ENCODE measurements at regions not wholly inside any gene's neighbourhood (a gene's known extent, or its start where the extent isn't known, plus 50 kb on each side); places are given as distances from the start of the nearest gene placed in this dataset.
"Not testable (repeated sequence)": the region's sequence is repeated elsewhere in the genome, so short reads cannot be mapped to it uniquely, and the experiment has no call there.

GRCh38 chr18:60182223-60182622 lies 190.4 kb downstream of the MC4R start:
- no peak overlapping the region for H3K4me3 ChIP-seq (ENCODE audit: low read depth in 1 of 5, low read length in 5 of 5)
- peaks cover 0 to 6% (median 0%) of the 10 kb centered on the region in 5 donors for H3K9me3 ChIP-seq (ENCODE audit: control insufficient read depth in 5 of 5, low read length in 5 of 5)
- no peaks in the 10 kb centered on the region for H3K4me1 ChIP-seq (ENCODE audit: control insufficient read depth in 5 of 5, insufficient read depth in 5 of 5, low read length in 5 of 5)
- H3K27me3 ChIP-seq (ENCODE audit: control insufficient read depth in 5 of 5, insufficient read depth in 4 of 5, low read length in 5 of 5): peaks cover 0 to 4% (median 2%) of the 10 kb centered on the region in 5 donors
- no peaks in the 10 kb centered on the region for H3K36me3 ChIP-seq (ENCODE audit: control insufficient read depth in 5 of 5, insufficient read depth in 5 of 5, low read length in 5 of 5)
- H3K27ac ChIP-seq (ENCODE audit: low read depth, low read length): no peak overlapping the region
- H3K9ac ChIP-seq (ENCODE audit: low read length in 5 of 5): no peak overlapping the region

- Histone ChIP-seq H3K4me3 (ENCODE audit: low read depth in 1 of 5, low read length in 5 of 5) (no peak overlapping the region), H3K9me3 (ENCODE audit: control insufficient read depth in 5 of 5, low read length in 5 of 5) (peaks cover 0 to 6% (median 0%) of the 10 kb centered on the region in 5 donors), H3K27me3 (ENCODE audit: control insufficient read depth in 5 of 5, insufficient read depth in 4 of 5, low read length in 5 of 5) (peaks cover 0 to 4% (median 2%) of the 10 kb centered on the region in 5 donors), H3K27ac (ENCODE audit: low read depth, low read length) (no peak overlapping the region), H3K36me3 (ENCODE audit: control insufficient read depth in 5 of 5, insufficient read depth in 5 of 5, low read length in 5 of 5) (no peaks in the 10 kb centered on the region), H3K4me1 (ENCODE audit: control insufficient read depth in 5 of 5, insufficient read depth in 5 of 5, low read length in 5 of 5) (peaks cover 0 to 4% (median 0%) of the 10 kb centered on the region in 5 donors), H3K9ac (ENCODE audit: low read length in 5 of 5) (no peak overlapping the region)
Observed at GRCh38 chr18:60180671-60181070, 191.9 kb downstream of the MC4R start.

GRCh38 chr18:60178224-60178623 lies 194.4 kb downstream of the MC4R start:
- not testable (repeated sequence) for H3K4me3 ChIP-seq (ENCODE audit: low read depth in 1 of 5, low read length in 5 of 5); H3K36me3 ChIP-seq (ENCODE audit: control insufficient read depth in 5 of 5, insufficient read depth in 5 of 5, low read length in 5 of 5); H3K27me3 ChIP-seq (ENCODE audit: control insufficient read depth in 5 of 5, insufficient read depth in 4 of 5, low read length in 5 of 5); H3K9ac ChIP-seq (ENCODE audit: low read length in 5 of 5); H3K27ac ChIP-seq (ENCODE audit: low read depth, low read length); H3K4me1 ChIP-seq (ENCODE audit: control insufficient read depth in 5 of 5, insufficient read depth in 5 of 5, low read length in 5 of 5); H3K9me3 ChIP-seq (ENCODE audit: control insufficient read depth in 5 of 5, low read length in 5 of 5)

GRCh38 chr18:60176259-60176658 lies 196.3 kb downstream of the MC4R start:
- Histone ChIP-seq H3K9ac (ENCODE audit: low read length in 5 of 5) (no peak overlapping the region), H3K4me3 (ENCODE audit: low read depth in 1 of 5, low read length in 5 of 5) (no peak overlapping the region), H3K27me3 (ENCODE audit: control insufficient read depth in 5 of 5, insufficient read depth in 4 of 5, low read length in 5 of 5) (no peaks in the 10 kb centered on the region), H3K36me3 (ENCODE audit: control insufficient read depth in 5 of 5, insufficient read depth in 5 of 5, low read length in 5 of 5) (no peaks in the 10 kb centered on the region), H3K4me1 (ENCODE audit: control insufficient read depth in 5 of 5, insufficient read depth in 5 of 5, low read length in 5 of 5) (peaks cover 0 to 4% (median 0%) of the 10 kb centered on the region in 5 donors), H3K9me3 (ENCODE audit: control insufficient read depth in 5 of 5, low read length in 5 of 5) (peaks cover 0 to 6% (median 0%) of the 10 kb centered on the region in 5 donors), H3K27ac (ENCODE audit: low read depth, low read length) (no peak overlapping the region)

- H3K27me3 ChIP-seq (ENCODE audit: control insufficient read depth in 5 of 5, insufficient read depth in 4 of 5, low read length in 5 of 5): no peaks in the 10 kb centered on the region
- no peak overlapping the region for H3K9ac ChIP-seq (ENCODE audit: low read length in 5 of 5)
- H3K27ac ChIP-seq (ENCODE audit: low read depth, low read length): no peak overlapping the region
- peaks cover 0 to 4% (median 0%) of the 10 kb centered on the region in 5 donors for H3K4me1 ChIP-seq (ENCODE audit: control insufficient read depth in 5 of 5, insufficient read depth in 5 of 5, low read length in 5 of 5)
- no peaks in the 10 kb centered on the region for H3K36me3 ChIP-seq (ENCODE audit: control insufficient read depth in 5 of 5, insufficient read depth in 5 of 5, low read length in 5 of 5)
- H3K4me3 ChIP-seq (ENCODE audit: low read depth in 1 of 5, low read length in 5 of 5): no peak overlapping the region
- H3K9me3 ChIP-seq (ENCODE audit: control insufficient read depth in 5 of 5, low read length in 5 of 5): peaks cover 0 to 6% (median 0%) of the 10 kb centered on the region in 5 donors
Observed at GRCh38 chr18:60174832-60175231, 197.7 kb downstream of the MC4R start.

- no peak overlapping the region for H3K4me3 ChIP-seq (ENCODE audit: low read depth in 1 of 5, low read length in 5 of 5)
- H3K27me3 ChIP-seq (ENCODE audit: control insufficient read depth in 5 of 5, insufficient read depth in 4 of 5, low read length in 5 of 5): no peaks in the 10 kb centered on the region
- no peak overlapping the region for H3K9ac ChIP-seq (ENCODE audit: low read length in 5 of 5)
- no peaks in the 10 kb centered on the region for H3K36me3 ChIP-seq (ENCODE audit: control insufficient read depth in 5 of 5, insufficient read depth in 5 of 5, low read length in 5 of 5)
- no peak overlapping the region for H3K27ac ChIP-seq (ENCODE audit: low read depth, low read length)
- no peaks in the 10 kb centered on the region for H3K9me3 ChIP-seq (ENCODE audit: control insufficient read depth in 5 of 5, low read length in 5 of 5)
- H3K4me1 ChIP-seq (ENCODE audit: control insufficient read depth in 5 of 5, insufficient read depth in 5 of 5, low read length in 5 of 5): peaks cover 0 to 4% (median 0%) of the 10 kb centered on the region in 5 donors
Observed at GRCh38 chr18:60172030-60172429, 200.5 kb downstream of the MC4R start.

GRCh38 chr18:60163622-60164021 lies 209.0 kb downstream of the MC4R start:
- Histone ChIP-seq H3K27me3 (ENCODE audit: control insufficient read depth in 5 of 5, insufficient read depth in 4 of 5, low read length in 5 of 5) (no peaks in the 10 kb centered on the region), H3K9me3 (ENCODE audit: control insufficient read depth in 5 of 5, low read length in 5 of 5) (no peaks in the 10 kb centered on the region), H3K9ac (ENCODE audit: low read length in 5 of 5) (no peak overlapping the region), H3K27ac (ENCODE audit: low read depth, low read length) (no peak overlapping the region), H3K4me3 (ENCODE audit: low read depth in 1 of 5, low read length in 5 of 5) (no peak overlapping the region), H3K4me1 (ENCODE audit: control insufficient read depth in 5 of 5, insufficient read depth in 5 of 5, low read length in 5 of 5) (no peaks in the 10 kb centered on the region), H3K36me3 (ENCODE audit: control insufficient read depth in 5 of 5, insufficient read depth in 5 of 5, low read length in 5 of 5) (no peaks in the 10 kb centered on the region)

- H3K9me3 ChIP-seq (ENCODE audit: control insufficient read depth in 5 of 5, low read length in 5 of 5): no peaks in the 10 kb centered on the region
- H3K4me1 ChIP-seq (ENCODE audit: control insufficient read depth in 5 of 5, insufficient read depth in 5 of 5, low read length in 5 of 5): no peaks in the 10 kb centered on the region
- H3K36me3 ChIP-seq (ENCODE audit: control insufficient read depth in 5 of 5, insufficient read depth in 5 of 5, low read length in 5 of 5): no peaks in the 10 kb centered on the region
Observed at GRCh38 chr18:60162388-60162787, 210.2 kb downstream of the MC4R start.

GRCh38 chr18:60157810-60158209 lies 214.8 kb downstream of the MC4R start:
- peaks cover 0 to 3% (median 0%) of the 10 kb centered on the region in 5 donors for H3K27me3 ChIP-seq (ENCODE audit: control insufficient read depth in 5 of 5, insufficient read depth in 4 of 5, low read length in 5 of 5)
- no peaks in the 10 kb centered on the region for H3K9me3 ChIP-seq (ENCODE audit: control insufficient read depth in 5 of 5, low read length in 5 of 5)
- H3K9ac ChIP-seq (ENCODE audit: low read length in 5 of 5): no peak overlapping the region
- H3K4me1 ChIP-seq (ENCODE audit: control insufficient read depth in 5 of 5, insufficient read depth in 5 of 5, low read length in 5 of 5): no peaks in the 10 kb centered on the region
- H3K4me3 ChIP-seq (ENCODE audit: low read depth in 1 of 5, low read length in 5 of 5): no peak overlapping the region
- H3K36me3 ChIP-seq (ENCODE audit: control insufficient read depth in 5 of 5, insufficient read depth in 5 of 5, low read length in 5 of 5): no peaks in the 10 kb centered on the region
- no peak overlapping the region for H3K27ac ChIP-seq (ENCODE audit: low read depth, low read length)

More at GRCh38 chr18:60162388-60162787, 210.2 kb downstream of the MC4R start:
- Histone ChIP-seq H3K27ac (ENCODE audit: low read depth, low read length) (no peak overlapping the region), H3K9ac (ENCODE audit: low read length in 5 of 5) (no peak overlapping the region), H3K4me3 (ENCODE audit: low read depth in 1 of 5, low read length in 5 of 5) (no peak overlapping the region), H3K27me3 (ENCODE audit: control insufficient read depth in 5 of 5, insufficient read depth in 4 of 5, low read length in 5 of 5) (no peaks in the 10 kb centered on the region)

GRCh38 chr18:60153376-60153775 lies 219.2 kb downstream of the MC4R start:
- no peaks in the 10 kb centered on the region for H3K4me1 ChIP-seq (ENCODE audit: control insufficient read depth in 5 of 5, insufficient read depth in 5 of 5, low read length in 5 of 5)
- H3K9me3 ChIP-seq (ENCODE audit: control insufficient read depth in 5 of 5, low read length in 5 of 5): no peaks in the 10 kb centered on the region
- H3K27ac ChIP-seq (ENCODE audit: low read depth, low read length): no peak overlapping the region
- H3K9ac ChIP-seq (ENCODE audit: low read length in 5 of 5): no peak overlapping the region
- H3K4me3 ChIP-seq (ENCODE audit: low read depth in 1 of 5, low read length in 5 of 5): no peak overlapping the region
- H3K36me3 ChIP-seq (ENCODE audit: control insufficient read depth in 5 of 5, insufficient read depth in 5 of 5, low read length in 5 of 5): no peaks in the 10 kb centered on the region
- H3K27me3 ChIP-seq (ENCODE audit: control insufficient read depth in 5 of 5, insufficient read depth in 4 of 5, low read length in 5 of 5): peaks cover 0 to 3% (median 0%) of the 10 kb centered on the region in 5 donors

- no peaks in the 10 kb centered on the region for H3K4me1 ChIP-seq (ENCODE audit: control insufficient read depth in 5 of 5, insufficient read depth in 5 of 5, low read length in 5 of 5)
- no peaks in the 10 kb centered on the region for H3K9me3 ChIP-seq (ENCODE audit: control insufficient read depth in 5 of 5, low read length in 5 of 5)
- no peaks in the 10 kb centered on the region for H3K36me3 ChIP-seq (ENCODE audit: control insufficient read depth in 5 of 5, insufficient read depth in 5 of 5, low read length in 5 of 5)
- H3K27ac ChIP-seq (ENCODE audit: low read depth, low read length): no peak overlapping the region
- no peak overlapping the region for H3K9ac ChIP-seq (ENCODE audit: low read length in 5 of 5)
- no peak overlapping the region for H3K4me3 ChIP-seq (ENCODE audit: low read depth in 1 of 5, low read length in 5 of 5)
- H3K27me3 ChIP-seq (ENCODE audit: control insufficient read depth in 5 of 5, insufficient read depth in 4 of 5, low read length in 5 of 5): peaks cover 0 to 2% (median 0%) of the 10 kb centered on the region in 5 donors
Observed at GRCh38 chr18:60149316-60149715, 223.3 kb downstream of the MC4R start.
